ENCODE measurements at regions not wholly inside any gene's neighbourhood (a gene's known extent, or its start where the extent isn't known, plus 50 kb on each side); places are given as distances from the start of the nearest gene placed in this dataset.

DNA sequence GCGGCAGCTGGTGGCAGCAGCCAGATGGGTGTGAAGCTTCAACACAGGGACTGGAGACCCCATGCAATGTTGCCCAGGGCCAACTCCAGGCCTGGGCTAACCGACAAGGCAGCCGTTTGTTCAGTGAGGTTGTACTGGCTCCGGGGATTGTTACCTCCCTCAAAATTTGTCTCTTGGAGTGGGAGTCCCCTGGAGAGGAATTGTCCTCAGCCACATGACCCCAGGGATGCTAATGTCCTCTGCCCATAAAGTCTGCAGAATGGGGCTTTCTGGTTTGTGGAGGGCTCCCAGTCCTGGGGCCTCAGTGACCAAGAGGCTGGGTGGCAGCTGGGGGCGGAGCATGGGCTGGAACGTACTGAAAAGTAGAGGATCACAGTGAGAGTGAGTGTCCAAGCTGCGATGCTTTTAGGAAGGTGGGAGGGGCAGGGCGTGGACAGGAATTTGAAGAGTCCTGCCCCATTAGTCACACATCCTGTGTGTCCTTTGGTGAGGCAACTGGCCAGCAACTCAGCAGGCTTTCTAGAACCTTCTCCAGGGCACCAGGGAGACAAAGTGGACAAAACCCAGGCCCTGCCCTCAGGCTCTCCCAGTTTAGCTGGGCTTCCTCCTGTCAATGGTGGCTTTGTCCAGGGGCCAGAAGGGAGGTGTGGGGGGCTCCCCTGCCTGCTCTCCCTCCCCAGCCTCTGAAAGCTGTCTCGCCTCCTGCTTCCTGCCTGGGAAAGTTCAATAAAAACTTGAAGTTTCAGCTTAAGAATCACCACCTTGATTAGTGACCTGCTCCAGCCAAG lies 114.0 kb downstream of the NSG2 start:
- DNase-seq: no peak

- DNase-seq: no peak
Observed at GRCh38 chr5:174165406-174165805, 119.9 kb downstream of the NSG2 start.

- no peak for DNase-seq
Observed at GRCh38 chr5:174166231-174167079, 120.9 kb downstream of the NSG2 start.

DNA sequence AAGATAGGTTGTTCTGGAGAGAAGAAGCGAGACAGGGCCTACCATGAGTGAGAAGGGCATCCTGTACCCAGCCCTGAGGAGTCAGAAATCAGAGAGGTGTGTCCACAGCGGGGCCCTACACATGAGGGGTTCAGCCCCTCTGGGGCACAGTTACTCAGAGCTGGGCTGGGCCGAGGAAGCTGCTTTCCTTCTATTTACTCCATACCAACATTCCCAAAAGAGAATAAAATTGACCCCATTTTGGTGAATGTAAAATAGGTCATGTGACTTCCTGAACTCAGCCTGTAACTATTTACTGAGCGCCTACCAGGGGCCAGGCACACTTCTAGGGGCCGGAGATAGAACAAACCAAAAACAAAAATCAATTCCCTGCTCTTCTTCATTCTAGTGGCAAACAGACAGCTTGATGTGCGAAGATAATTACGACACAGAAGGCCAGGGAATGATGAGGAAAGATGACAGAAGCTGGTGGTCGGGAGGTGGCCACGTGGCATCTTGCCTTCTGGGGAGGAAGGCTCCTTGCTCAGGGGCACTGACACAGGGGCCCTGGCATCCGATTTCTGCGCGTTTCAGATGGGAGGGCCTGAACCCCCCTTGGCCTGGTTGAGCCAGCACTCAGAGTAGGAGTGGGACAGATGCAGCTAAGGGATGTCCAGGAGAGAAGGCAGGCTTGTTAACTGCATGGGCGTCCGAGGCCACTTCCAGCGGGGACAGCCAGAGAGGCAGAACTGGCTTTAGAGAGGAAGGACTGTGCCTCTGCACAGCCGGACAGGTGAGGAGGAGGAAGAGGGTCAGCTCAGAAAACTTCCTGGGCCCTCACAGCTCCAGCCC lies 121.8 kb downstream of the NSG2 start:
- no peak for DNase-seq

DNA sequence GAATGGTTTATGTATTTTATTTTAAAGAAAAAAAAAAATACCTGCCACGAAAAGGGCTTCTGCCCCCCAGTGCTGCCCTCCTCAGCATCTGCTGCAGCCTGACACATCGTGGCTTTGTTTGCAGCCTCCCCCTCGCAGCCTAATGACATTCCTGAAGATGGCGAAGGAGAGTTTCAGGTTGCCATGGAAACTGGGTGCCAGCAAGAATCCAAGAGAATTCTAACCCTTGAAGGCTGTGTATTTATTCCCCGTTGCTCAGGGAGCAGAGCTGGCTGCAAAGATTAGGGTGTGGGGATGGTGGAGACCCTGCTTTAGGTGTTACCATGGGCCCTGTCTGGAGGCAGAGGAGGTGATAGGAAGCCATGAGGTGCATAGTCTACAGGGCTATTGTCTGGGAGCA lies 126.6 kb downstream of the NSG2 start:
- DNase-seq: no peak

- DNase-seq: no peak
Observed at GRCh38 chr5:174172566-174172965, 127.1 kb downstream of the NSG2 start.

DNA sequence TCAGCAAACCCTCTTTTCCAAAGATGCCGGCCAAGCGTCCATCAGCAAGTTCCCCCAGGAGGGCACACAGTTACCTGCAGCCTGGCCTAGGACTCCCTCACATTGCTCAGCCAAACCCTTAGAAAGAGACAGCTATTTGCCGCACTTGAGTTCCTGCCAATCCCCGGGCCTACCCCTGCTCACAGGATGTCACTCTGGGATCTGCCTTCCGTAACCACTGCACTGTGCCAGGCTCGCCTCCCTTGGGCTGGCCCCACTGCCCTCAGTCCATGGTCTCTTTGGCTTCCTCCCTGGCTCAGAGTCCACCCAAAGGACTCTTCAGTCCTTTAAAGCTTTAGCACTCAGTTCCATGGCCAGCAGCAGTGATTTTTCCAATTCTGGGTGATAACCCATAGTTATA lies 128.3 kb downstream of the NSG2 start:
- DNase-seq: no peak

- no peak for DNase-seq
Observed at GRCh38 chr5:174175716-174176268, 130.3 kb downstream of the NSG2 start.

DNA sequence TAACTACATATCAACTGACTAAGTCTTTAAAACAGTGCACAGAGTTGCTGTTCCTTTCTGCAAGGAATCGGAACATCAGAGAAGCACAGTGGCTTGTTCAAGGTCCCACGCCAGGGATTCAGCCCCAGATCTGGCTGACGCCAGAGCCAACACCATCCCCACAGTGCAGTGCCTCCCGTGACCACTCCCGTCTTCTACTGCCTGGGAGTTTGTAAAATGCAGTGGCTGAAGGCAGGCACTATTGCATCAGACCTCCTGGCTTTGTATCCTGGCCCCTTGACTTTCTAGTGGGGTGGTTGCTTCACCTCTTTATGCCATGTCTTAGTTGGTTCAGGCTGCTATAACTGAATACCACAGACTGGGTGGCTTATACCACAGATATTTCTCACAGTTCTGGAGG lies 131.0 kb downstream of the NSG2 start:
- no peak for DNase-seq

DNA sequence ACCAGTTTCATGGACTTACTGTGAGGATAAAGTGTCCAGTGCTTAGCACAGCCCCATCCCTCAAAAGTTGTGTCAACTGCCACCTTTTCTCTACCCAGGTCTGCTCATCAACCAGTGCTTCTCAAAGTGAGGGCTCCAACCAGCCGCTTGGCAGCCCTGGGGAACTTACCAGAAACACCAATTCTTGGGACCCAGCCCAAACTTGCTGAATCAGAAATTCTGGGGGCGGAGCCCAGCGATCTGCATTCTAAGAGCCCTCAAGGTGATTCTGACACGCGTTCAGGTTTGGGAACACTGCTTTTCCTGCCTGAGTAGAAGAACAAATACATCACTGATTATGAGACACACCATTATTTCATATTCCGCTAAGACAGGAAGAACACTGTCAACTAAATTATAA lies 132.0 kb downstream of the NSG2 start:
- DNase-seq: no peak

DNA sequence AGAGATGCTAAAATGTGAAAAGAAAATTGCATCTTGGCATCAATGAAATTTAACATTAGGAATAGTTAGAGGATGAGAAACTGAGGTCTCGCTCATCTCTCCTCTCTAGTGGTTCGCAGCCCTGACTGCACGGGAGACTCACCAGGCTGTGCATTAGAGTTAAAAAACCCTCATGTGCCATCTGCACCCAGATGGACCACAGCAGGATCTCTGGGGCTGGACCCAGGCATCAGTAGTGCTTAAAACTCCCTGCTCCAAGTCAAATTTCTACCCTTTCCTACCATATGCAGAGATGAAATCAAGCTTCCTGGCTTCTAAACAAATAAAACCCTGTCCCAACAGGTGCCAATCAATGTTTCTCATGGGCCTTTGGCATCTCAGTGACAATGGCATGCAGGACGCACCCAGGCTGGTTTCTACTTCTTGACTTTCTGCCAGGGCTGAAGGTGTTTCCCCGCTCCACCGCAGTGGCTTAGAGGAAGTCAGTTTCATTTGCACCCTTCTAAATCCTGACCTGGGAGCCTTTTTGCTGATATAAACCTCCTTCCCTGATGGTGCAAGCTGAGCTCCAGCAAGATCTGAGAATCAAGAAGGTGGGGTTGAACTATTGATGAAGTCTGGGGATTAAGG lies 132.6 kb downstream of the NSG2 start:
- no peak for DNase-seq

- DNase-seq: no peak
Observed at GRCh38 chr5:174180639-174181038, 135.1 kb downstream of the NSG2 start.

DNA sequence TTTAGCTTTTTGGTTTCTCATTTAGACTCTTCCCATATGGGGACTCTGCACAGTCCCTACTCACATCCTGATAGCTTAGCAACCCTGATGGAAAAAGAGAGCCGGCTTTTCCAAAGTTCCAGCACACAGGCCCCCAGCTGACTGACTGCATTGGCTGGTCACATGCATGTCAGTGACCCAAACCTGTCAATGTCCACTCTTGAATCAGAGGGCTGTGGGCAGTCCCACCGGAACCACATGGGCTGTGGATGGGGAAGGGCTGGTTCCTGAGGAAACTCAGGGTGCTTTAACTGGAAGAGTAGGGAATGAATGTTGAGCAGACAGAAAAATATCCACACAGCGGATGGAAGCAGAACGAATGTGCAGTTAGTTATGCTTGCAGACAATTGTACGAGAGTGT lies 136.6 kb downstream of the NSG2 start:
- DNase-seq: no peak

DNA sequence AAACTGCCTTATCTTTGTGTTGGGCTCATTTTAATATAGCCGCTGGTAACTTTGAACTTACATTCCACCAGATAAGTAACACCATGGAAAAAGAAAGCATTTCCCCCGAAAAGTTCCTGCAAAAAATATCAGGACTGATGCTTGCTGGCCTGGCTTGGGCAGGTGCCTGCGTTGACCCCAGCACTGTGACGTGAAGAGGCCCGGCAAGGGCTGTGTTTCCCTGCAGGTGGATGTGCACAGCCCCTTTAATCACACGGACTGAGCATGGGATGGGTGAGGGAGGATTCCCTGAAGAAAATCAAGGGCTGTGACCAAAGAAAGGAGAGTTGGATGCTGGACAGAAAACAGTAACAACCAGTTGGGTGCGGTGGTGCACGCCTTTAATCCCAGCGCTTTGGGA lies 138.2 kb downstream of the NSG2 start:
- DNase-seq: no peak

GRCh38 chr5:174185506-174185905 lies 140.0 kb downstream of the NSG2 start:
- DNase-seq: no peak

DNA sequence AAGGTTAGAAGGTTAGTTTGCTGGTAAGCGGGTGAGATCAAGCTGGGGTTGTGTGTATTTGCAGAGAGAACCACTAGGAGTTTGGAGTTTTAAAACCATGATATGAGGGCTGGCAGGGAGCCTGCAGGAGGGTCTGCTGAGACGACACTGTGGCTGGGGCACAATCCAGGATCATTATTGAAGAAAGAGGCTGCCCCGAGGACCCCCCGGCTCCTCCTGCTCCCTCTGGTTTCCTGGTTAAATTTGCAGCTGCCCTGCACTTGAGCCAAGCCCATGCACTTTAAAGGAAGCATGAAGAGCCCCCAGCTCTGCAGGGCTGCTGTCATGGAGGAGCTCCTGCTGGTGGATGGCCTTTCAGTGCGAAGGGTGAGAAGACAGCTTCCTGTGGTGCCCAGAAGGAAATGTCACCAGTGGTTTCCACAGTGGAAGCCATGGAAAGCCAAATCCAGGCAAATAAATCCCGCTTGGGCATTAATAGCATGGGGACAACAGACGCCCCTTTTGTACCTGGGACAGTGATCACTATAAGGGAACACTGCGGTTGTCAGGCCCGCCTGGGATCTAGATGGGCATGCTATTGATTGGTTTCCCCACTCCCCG lies 140.7 kb downstream of the NSG2 start:
- no peak for DNase-seq

DNA sequence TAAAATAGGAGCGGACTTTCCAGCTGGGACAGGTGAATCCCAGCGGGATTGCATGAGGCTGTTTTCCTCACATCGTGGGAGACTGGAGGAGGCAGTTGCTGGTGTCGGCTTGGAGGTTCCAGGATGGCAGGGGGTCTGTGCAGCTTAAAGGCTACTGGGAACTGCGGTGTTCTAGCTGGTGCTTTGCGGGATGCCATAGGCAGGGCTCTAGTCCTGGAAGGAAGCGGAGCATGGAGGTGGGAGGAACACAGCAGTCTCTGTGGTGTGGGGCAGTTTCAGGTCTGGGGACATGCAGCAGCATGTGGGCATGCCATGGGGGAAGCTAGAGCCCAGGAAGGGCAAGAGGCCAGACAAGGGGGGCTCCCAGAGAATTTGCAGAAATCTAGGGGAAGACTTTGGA lies 141.5 kb downstream of the NSG2 start:
- no peak for DNase-seq

- DNase-seq: no peak
Observed at GRCh38 chr5:174187481-174187880, 142.0 kb downstream of the NSG2 start.

GRCh38 chr5:174188295-174188694 lies 142.8 kb downstream of the NSG2 start:
- DNase-seq: no peak

- DNase-seq: no peak
Observed at GRCh38 chr5:174189654-174190541, 144.4 kb downstream of the NSG2 start.

GRCh38 chr5:174191076-174191475 lies 145.6 kb downstream of the NSG2 start:
- DNase-seq: no peak

Data from CD4-positive, alpha-beta T cell treated with Interleukin-21 for 1 hour (primary cell).